ENCODE measurements at regions not wholly inside any gene's neighbourhood (a gene's known extent, or its start where the extent isn't known, plus 50 kb on each side); places are given as distances from the start of the nearest gene placed in this dataset.

DNA sequence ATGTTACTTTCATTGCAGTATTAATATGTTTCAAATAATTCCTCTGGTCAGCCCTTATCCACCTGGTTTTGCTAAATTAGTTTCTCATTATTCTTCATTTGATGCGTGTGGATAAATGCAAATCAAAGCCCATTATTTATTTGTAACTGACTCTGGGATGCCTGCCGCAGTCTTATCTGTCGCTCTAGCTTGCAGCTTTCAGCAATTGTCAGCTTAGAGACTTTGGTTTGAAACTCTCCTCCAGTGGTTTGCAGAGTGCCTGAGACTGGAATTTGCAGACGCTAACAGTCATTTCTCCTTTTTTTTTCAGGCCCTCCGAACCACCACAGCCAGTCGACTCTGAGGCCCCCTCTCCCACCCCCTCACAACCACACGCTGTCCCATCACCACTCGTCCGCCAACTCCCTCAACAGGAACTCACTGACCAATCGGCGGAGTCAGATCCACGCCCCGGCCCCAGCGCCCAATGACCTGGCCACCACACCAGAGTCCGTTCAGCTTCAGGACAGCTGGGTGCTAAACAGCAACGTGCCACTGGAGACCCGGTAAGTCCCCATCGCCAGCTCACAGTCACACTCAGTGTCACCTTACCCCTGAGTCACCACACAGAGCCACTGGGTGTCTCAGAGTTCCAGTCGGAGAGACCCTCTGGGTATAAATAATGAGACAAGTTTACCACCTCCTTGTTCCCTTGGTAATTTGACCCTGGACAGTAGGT, 339.0 kb upstream of the WWC1 start:
- POLR2A ChIA-PET, result no interaction called here

More for the DNA sequence above, 339.0 kb upstream of the WWC1 start:
- Histone ChIP-seq H4K20me1 (ENCODE audit: insufficient read depth, low read length) (no peaks in the 10 kb centered on the region), H3K36me3 (replicated peaks in 1 of 2; ENCODE audit: control insufficient read depth in 1 of 2, insufficient read depth in 2 of 2, low read length in 2 of 2) (no peaks in the 10 kb centered on the region), H3K9ac (ENCODE audit: insufficient read depth, low read depth, low read length) (no peak overlapping the region), H3K27me3 (ENCODE audit: control insufficient read depth in 1 of 2, insufficient read depth in 2 of 2, low read length in 2 of 2) (peaks cover 0 to 3% of the 10 kb centered on the region in 2 experiments; a peak in 1 of 5 replicates), H2AFZ (ENCODE audit: low read length) (no peak overlapping the region), H3K79me2 (ENCODE audit: insufficient read depth, low read length) (no peaks in the 10 kb centered on the region), H3K9me3 (ENCODE audit: low read length) (no peaks in the 10 kb centered on the region), H3K4me3 (replicated peaks in 1 of 3; ENCODE audit: insufficient read depth in 1 of 3, low read depth in 2 of 3, low read length in 3 of 3) (no peak overlapping the region), H3K4me1 (ENCODE audit: insufficient read depth, low read length) (no peaks in the 10 kb centered on the region), H3K27ac (ENCODE audit: extremely low read length, insufficient read depth, low read length) (no peak overlapping the region), H3K4me2 (ENCODE audit: low read depth, low read length) (no peak overlapping the region)
- intact Hi-C loops (cut with micrococcal nuclease; ENCODE audit: unreplicated experiment) (no loop called here), in situ Hi-C loops (cut with HindIII; ENCODE audit: extremely low pct_ligation_motif_present, low pct_unique_long_range_greater_than_20kb) (no loop called here)
- BruUV-seq (replicated peaks), result no TSS peak
- 43% methylated on average over 12 of the region's 19 CpGs for WGBS (ENCODE audit: low lambda C conversion rate)
- ATAC-seq (no peak), DNase-seq (ENCODE audit: low spot score) (no peak), FAIRE-seq (no peak)
- CTCF ChIA-PET (ENCODE audit: low intra/inter-chr PET ratio, low total read pairs), result no interaction called here
- no peak for TF ChIP-seq HNF4G (IDR thresholded peaks at IDR 0.05; ENCODE audit: borderline replicate concordance, low read depth, low read length)
- no peak for TF ChIP-seq HNF4G (CRISPR knock-in tag; IDR thresholded peaks at IDR 0.05; ENCODE audit: borderline replicate concordance, low read depth)
- TF ChIP-seq, protein P1, sequence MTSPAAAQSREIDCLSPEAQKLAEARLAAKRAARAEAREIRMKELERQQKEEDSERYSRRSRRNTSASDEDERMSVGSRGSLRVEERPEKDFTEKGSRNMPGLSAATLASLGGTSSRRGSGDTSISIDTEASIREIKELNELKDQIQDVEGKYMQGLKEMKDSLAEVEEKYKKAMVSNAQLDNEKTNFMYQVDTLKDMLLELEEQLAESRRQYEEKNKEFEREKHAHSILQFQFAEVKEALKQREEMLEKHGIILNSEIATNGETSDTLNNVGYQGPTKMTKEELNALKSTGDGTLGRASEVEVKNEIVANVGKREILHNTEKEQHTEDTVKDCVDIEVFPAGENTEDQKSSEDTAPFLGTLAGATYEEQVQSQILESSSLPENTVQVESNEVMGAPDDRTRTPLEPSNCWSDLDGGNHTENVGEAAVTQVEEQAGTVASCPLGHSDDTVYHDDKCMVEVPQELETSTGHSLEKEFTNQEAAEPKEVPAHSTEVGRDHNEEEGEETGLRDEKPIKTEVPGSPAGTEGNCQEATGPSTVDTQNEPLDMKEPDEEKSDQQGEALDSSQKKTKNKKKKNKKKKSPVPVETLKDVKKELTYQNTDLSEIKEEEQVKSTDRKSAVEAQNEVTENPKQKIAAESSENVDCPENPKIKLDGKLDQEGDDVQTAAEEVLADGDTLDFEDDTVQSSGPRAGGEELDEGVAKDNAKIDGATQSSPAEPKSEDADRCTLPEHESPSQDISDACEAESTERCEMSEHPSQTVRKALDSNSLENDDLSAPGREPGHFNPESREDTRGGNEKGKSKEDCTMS (CRISPR knock-in tag; conservative IDR thresholded peaks at IDR 0.05), result no peak
- no peak for TF ChIP-seq MAF1 (CRISPR knock-in tag; IDR thresholded peaks at IDR 0.05; ENCODE audit: borderline replicate concordance)
- TF ChIP-seq ZNF230 (CRISPR knock-in tag; IDR thresholded peaks at IDR 0.05), result no peak
- no peak for TF ChIP-seq PTBP1 (IDR thresholded peaks at IDR 0.05; ENCODE audit: low read depth, low read length, poor library complexity, severe bottlenecking)
